WERI-Rb-1 (cell line): ENCODE measurements at regions not wholly inside any gene's neighbourhood (a gene's known extent, or its start where the extent isn't known, plus 50 kb on each side); places are given as distances from the start of the nearest gene placed in this dataset.
"Not testable (repeated sequence)": the region's sequence is repeated elsewhere in the genome, so short reads cannot be mapped to it uniquely, and the experiment has no call there.

Experiments used
- DNase-seq: peaks from one replicate; pipeline ENCODE4 v3.0.0-alpha.2; 2020
- H3K27ac ChIP-seq: fragments of 250-450 bp; sonication (Bioruptor Pico); 2 replicates; pipeline ENCODE4 v1.5.1; 2020; ENCODE audit warnings: mild to moderate bottlenecking, moderate library complexity
- H3K27me3 ChIP-seq: fragments of 250-450 bp; sonication (Bioruptor Pico); 2 replicates; pipeline ENCODE4 v1.5.1; 2021; ENCODE audit warnings: mild to moderate bottlenecking, low read depth, moderate library complexity; ENCODE audit not compliant: insufficient read depth, severe bottlenecking
- H3K36me3 ChIP-seq: fragments of 250-450 bp; sonication (Bioruptor Pico); 2 replicates; pipeline ENCODE4 v1.5.1; 2020; ENCODE audit warnings: mild to moderate bottlenecking, moderate library complexity
- H3K4me3 ChIP-seq: 2 replicates; pipeline ENCODE4 v1.5.1; 2011; ENCODE audit warnings: low read depth, mild to moderate bottlenecking, control low read depth, low read length
- H3K9me3 ChIP-seq: fragments of 250-450 bp; sonication (Bioruptor Pico); 2 replicates; pipeline ENCODE4 v1.5.1; 2021; ENCODE audit warnings: mild to moderate bottlenecking, moderate library complexity; ENCODE audit not compliant: severe bottlenecking
- TF ChIP-seq, protein P1 (sequence below): IDR thresholded peaks from 2 replicates; pipeline ENCODE4 v1.5.1; 2011; ENCODE audit warnings: low read depth, mild to moderate bottlenecking, control low read depth, inconsistent platforms, low read length

DNA sequence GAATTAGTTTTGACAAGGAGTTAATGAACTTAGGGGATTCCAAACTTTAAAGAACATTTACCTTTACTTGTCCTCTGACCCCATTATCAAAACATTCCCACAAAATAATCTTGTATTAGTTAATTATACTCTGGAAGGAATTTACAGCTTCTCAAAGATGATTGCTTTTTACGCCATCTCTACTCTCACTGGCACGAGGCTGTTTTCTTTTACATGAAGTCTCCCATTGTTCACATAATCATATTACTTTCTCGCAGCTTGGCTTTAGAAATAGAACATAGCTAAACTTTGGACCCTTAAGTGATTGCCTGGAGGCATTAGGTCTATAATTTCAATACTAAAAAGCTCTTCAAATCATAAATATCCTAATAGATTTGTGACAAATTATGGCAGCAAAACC lies 592.9 kb downstream of the TRIML1 start:
- Histone ChIP-seq H3K36me3 (no peaks in the 10 kb centered on the region), H3K9me3 (peaks cover 4% of the 10 kb centered on the region), H3K4me3 (no peak overlapping the region), H3K27ac (no peak overlapping the region), H3K27me3 (peaks cover 62% of the 10 kb centered on the region)
- DNase-seq = no peak
- TF ChIP-seq, protein P1, sequence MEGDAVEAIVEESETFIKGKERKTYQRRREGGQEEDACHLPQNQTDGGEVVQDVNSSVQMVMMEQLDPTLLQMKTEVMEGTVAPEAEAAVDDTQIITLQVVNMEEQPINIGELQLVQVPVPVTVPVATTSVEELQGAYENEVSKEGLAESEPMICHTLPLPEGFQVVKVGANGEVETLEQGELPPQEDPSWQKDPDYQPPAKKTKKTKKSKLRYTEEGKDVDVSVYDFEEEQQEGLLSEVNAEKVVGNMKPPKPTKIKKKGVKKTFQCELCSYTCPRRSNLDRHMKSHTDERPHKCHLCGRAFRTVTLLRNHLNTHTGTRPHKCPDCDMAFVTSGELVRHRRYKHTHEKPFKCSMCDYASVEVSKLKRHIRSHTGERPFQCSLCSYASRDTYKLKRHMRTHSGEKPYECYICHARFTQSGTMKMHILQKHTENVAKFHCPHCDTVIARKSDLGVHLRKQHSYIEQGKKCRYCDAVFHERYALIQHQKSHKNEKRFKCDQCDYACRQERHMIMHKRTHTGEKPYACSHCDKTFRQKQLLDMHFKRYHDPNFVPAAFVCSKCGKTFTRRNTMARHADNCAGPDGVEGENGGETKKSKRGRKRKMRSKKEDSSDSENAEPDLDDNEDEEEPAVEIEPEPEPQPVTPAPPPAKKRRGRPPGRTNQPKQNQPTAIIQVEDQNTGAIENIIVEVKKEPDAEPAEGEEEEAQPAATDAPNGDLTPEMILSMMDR = no peak

DNA sequence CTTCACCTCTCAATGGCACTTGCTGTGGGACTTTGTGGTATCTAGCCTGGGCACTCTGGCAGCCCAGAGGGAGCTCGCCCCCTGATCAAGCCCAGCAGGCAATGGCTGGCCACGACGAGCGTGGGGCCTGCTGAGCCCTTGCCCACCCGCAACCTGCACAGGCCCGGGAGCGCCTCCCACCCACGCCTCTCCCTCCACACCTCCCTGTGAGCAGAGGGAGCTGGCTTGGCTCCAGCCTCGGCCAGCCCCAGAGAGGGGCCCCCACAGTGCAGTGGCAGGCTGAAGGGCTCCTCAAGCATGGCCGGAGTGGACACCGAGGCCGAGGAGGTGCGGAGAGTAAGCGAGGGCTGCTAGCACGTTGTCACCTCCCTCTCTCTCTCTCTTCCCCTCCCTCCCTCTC lies 595.8 kb downstream of the TRIML1 start:
- Histone ChIP-seq H3K9me3 (peaks cover 4% of the 10 kb centered on the region), H3K27ac (no peak overlapping the region), H3K4me3 (no peak overlapping the region), H3K36me3 (no peaks in the 10 kb centered on the region), H3K27me3 (peaks cover 66% of the 10 kb centered on the region)
- TF ChIP-seq, protein P1 = no peak
- DNase-seq = no peak

DNA sequence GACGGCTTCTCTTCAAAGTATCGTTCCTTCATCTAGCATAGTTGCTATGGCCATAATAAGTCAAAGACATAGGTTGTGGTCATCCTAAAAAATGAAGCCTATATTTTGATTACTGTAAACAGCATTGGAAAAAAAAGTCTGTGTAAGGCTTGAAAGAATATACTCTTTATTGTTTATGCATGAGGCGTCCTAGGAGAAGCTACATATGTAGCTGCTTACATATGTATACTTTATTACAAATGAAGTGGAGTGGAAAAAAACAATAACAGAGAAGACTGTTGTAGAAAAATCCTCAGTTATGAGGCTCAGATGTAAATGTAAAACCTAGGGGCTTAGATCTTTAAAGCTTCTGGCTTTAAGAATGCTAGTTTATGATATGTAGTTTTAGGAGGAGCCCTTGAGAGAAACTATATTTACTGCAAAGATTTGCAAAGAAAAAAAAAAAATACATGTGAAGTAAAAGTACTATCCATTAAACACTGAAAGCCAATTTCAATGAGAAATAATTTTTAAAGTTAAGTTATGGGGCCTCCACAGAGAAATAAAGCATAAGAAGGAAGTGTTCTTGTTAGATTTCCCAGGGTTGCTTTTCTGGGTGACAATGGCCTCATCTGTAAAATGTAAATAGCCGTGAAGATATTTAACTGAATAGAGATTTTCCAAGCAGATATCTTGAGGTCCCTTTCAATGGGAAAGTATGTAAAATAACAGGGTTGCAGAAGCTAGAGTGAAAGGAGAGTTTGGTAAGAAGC lies 598.2 kb downstream of the TRIML1 start:
- Histone ChIP-seq H3K27ac (no peak overlapping the region), H3K36me3 (no peaks in the 10 kb centered on the region), H3K4me3 (no peak overlapping the region), H3K9me3 (peaks cover 4% of the 10 kb centered on the region), H3K27me3 (peaks cover 51% of the 10 kb centered on the region)
- TF ChIP-seq, protein P1 = no peak
- DNase-seq = no peak

DNA sequence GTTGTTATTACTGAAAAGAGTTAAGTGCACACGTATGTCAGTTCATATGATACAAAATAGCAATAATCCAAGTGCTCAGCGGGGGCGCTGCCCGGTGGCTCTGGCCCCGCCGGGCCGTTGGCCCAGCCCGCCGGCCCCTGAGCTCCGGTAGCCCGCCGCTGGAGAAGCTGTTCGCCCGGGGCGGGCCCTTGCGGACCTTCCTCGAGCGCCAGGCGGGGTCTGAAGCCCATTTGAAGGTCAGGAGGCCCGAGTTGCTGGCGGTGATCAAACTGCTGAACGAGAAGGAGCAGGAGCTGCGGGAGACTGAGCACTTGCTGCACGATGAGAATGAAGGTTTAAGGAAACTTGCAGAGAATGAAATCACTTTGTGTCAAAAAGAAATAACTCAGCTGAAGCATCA lies 599.0 kb downstream of the TRIML1 start:
- H3K36me3 ChIP-seq, H3K9me3 ChIP-seq, H3K27ac ChIP-seq, DNase-seq: not testable (repeated sequence)
- peaks cover 55% of the 10 kb centered on the region for H3K27me3 ChIP-seq
- H3K4me3 ChIP-seq = 0 out of 2 replicates have a peak overlapping the region, but pooled peaks have one; percentile 13

DNA sequence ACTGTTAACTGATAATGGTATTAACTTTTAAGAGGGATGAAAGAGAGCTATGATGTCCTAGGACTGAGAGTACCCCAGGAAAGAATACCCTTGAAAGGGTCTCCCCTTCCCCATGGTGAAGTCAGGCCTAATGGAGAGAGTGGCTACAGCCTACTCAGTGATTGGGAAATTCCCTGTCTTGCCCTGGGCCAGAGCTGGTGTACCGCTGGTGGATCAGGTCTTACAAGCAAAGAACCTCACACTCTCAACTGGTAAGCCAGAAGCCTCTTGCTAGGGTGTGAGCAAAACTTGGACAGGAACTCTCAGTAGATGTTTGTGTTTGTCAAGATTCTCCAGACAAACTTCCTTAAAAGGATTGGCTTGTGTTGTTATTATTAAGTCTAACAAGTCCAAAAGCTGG lies 600.9 kb downstream of the TRIML1 start:
- DNase-seq, H3K36me3 ChIP-seq, H3K27ac ChIP-seq, H3K9me3 ChIP-seq, H3K4me3 ChIP-seq: not testable (repeated sequence)
- H3K27me3 ChIP-seq = peaks cover 62% of the 10 kb centered on the region

DNA sequence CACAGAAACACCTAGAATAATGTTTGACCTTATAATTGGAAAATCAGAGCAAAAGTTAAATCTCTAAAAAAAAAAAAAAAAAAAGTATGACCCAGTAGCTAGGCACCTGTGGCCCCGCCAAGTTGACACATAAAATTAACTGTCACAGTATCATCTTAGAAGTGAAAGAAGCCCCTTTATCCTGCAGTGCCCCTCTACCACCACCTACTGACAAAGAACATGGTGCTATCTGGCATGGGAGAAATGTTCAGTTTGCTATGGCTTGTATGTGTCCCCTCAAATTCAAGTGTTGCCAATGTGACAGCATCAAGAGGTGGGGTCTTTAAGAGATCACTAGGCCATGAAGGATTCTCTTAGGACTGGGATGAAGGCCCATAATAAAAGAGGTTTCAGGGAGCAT lies 601.5 kb downstream of the TRIML1 start:
- H3K27me3 ChIP-seq = peaks cover 64% of the 10 kb centered on the region
- not testable (repeated sequence) for H3K27ac ChIP-seq, H3K36me3 ChIP-seq, H3K9me3 ChIP-seq, DNase-seq, H3K4me3 ChIP-seq

DNA sequence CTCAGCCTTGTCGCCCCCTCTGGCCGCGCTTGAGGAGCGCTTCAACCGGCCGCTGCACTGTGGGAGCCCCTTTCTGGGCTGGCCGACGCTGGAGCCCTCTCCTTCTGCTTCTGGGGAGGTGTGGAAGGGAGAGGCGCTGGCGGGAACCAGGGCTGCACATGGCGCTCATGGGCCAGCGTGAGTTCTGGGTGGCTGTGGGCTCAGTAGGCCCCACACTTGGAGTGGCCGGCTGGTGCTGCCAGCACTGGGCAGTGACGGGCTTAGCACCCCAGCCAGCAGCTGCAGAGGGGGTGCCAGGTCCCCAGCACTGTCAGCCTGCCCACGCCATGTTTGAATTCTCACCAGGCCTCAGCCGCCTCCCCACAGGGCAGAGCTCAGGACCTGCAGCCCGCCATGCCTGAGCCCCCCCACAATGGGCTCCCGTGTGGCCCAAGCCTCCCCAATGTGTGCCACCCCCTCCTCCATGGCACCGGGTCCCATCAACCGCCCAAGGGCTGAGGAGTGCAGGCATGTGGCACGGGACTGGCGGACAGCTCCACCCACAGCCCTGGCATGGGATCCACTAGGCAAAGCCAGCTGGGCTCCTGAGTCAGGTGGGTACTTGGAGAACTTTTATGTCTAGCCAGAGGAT lies 615.2 kb downstream of the TRIML1 start:
- TF ChIP-seq, protein P1 = no peak
- Histone ChIP-seq H3K27me3 (peaks cover 41% of the 10 kb centered on the region), H3K36me3 (no peaks in the 10 kb centered on the region), H3K27ac (no peak overlapping the region), H3K9me3 (peaks cover 13% of the 10 kb centered on the region), H3K4me3 (no peak overlapping the region)
- no peak for DNase-seq
